CD4-positive, alpha-beta T cell treated with Interleukin-1 beta for 1 hour (primary cell): ENCODE measurements at regions not wholly inside any gene's neighbourhood (a gene's known extent, or its start where the extent isn't known, plus 50 kb on each side); places are given as distances from the start of the nearest gene placed in this dataset.

Source experiments
- DNase-seq, 2 donors: peaks; one replicate each; pipeline ENCODE4 v3.0.0-alpha.2; 2020 to 2022

DNA sequence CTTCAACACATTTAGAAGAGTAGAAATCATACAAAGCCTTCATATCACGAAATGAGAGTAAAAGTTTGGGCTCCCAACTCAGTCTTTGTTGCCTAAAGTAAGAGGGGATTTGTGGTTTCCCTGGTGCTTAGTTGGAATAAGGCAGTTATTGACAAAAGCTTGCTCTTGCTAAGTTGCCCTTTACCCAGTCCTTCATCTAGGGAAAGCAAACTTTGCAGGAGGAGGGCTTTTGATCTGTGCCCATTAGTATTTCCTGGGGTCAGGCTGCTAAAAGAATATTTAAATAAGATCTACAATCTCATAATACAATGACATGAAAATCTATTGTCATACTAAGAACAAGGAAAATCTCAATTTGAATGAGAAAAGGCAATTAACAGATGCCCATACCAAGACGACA is 84.1 kb upstream of the ACO1 start:
- DNase-seq = no peak

DNA sequence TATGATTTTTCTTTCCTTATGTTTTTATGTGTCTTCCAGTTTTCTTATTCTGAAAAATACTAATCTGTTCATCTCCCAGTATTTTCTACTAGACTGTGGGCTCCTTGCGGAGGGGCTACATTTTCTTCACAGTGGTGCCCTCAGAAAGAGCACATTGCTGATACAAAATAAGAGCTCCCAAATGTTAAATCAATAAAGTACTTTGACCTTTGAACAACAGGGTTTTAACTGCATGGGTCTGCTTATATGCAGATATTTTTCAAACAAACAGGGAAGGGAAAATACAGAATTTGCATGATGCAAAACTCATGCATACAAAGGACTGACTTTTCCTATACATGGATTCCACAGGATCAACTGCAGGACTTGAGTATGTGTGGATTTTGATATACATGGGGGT is 79.9 kb upstream of the ACO1 start:
- DNase-seq = no peak

DNA sequence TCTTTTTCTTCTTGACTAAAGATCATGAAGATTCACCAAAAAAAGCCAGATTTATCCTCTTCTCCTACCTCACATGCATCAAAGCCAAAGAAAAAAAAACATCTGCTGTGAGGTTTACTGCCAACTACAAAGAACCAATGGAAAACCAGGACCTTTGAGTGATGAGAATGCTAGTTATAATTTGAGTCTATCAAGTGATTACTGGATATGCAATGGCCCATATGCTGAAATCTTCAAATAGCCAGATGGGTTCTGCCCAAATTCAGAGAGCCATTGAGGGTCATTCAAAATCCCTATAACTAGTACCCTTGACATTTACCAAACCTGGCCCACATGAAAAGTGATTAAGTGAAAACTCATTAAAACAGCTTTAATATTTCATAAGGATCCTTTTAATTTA is 78.4 kb upstream of the ACO1 start:
- no peak for DNase-seq

DNA sequence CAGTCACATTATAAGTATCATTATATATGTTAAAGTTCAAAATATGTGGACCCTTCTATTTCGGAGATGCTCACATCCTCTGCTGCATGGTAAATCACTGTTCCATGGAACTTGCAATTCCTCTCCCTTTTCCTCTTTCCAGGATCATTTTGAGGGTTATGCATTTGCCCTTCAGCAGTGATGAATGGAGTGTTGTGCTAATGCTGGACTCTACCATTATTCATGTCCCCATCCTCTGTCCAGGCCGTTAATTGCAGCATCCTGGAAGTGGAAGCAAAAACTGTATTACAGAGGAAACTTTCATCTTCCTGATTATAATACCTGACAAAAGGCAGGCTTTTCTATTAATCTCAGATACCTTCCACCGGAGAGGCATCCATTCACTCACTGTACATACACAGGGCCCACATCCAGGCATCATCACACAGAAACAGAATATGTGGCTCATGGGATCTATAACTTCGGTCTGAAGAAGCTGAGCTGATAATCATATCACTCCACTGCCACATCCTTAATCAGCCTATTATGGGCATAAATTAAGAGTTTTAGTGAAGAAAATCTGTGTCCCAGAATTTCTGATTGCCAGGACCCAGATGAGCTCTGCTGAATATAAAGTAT is 65.0 kb upstream of the ACO1 start:
- DNase-seq = no peak

DNA sequence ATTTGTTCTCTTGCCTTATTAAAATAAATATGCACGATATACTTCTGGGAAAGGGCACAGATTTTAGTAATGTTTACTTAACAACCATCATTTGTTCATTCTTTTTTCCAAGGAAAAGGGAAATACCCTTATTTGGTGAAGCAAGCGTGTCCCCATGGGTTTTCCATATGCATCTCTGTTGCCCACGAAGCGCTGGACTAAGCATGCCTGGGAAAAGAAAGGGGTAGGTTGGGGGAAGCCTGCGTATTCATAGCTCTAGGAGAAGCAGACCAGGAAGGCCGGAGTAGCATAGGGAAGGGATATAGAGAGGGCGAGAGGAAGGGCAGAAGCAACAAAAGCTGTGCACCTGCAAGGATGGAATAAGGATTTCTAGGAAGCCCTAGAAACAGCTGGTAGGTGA is 61.8 kb upstream of the ACO1 start:
- no peak for DNase-seq

DNA sequence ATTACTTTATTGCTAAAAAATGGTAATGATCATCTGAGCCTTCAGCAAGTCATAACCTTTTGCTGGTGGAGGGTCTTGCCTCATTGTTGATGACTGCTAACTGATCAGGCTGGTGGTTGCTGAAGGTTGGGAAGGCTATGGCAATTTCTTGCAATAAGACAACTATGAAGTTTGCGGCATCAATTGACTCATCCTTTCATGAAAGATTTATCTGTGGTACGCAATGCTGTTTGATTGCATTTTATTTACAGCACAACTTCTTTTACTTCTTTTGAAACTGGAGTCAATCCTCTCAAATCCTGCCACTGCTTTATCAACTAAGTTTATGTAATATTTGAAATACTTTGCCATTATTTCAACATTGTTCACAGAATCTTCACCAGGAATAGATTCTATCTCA is 58.3 kb upstream of the ACO1 start:
- DNase-seq = no peak

DNA sequence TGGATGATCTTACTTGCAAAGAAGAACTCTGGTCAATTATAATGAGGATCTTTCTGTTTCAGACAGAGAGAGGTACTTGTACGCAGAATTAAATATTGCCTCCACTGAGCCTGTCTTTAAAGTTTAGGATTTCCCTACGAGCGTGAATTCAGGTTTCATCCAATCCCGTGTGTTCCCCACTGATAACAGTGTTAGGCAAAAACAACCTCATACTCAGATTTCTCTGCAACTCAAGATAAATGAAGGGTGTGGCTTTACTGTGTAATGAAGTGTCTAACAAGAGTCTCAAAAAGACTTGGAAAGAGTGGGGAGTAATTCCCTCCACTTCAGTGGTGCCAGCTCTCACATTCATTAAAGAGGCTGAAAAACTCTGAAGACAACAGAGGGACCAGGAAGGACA is 53.2 kb upstream of the ACO1 start:
- DNase-seq = no peak

DNA sequence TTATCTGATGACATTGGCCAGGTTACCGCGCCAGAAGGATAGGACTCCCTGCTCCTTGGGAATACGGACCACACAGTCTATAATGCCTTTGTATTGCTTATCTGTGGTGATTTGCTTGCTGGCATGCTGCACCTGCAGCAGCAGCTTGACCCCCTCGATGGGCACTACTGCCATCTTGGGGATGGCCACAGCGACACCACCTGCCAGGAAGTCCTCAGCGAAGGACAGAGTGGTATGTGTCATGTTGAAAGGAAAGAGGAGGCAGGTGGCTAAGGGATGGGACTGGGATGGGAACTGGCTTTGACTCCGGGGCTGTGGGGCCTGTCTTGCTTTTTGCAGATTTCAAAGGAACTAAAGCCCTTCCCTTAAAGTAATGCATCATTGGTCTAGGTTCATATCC is 50.3 kb upstream of the ACO1 start:
- no peak for DNase-seq
